Neuronal stem cell (in vitro differentiated cells): ENCODE measurements at regions not wholly inside any gene's neighbourhood (a gene's known extent, or its start where the extent isn't known, plus 50 kb on each side); places are given as distances from the start of the nearest gene placed in this dataset.

ENCODE experiments used
- DNase-seq: peaks from one replicate; pipeline ENCODE4 v3.0.0-alpha.2; 2013; ENCODE audit warnings: low spot score
- H2AFZ ChIP-seq: one replicate; pipeline ENCODE4 v1.6.1; 2013; ENCODE audit warnings: mild to moderate bottlenecking, low read length, inconsistent platforms
- H2AK5ac ChIP-seq: 2 replicates; pipeline ENCODE4 v1.6.1; 2013; ENCODE audit warnings: low read depth, mild to moderate bottlenecking, inconsistent platforms, low read length, moderate library complexity, mixed read lengths
- H2BK120ac ChIP-seq: 2 replicates; pipeline ENCODE4 v1.6.1; 2013; ENCODE audit warnings: low read depth, mild to moderate bottlenecking, inconsistent platforms, low read length, moderate library complexity, mixed read lengths
- H2BK12ac ChIP-seq: one replicate; pipeline ENCODE4 v1.6.1; 2013; ENCODE audit warnings: low read length, inconsistent platforms
- H2BK15ac ChIP-seq: 2 replicates; pipeline ENCODE4 v1.6.1; 2013; ENCODE audit warnings: mild to moderate bottlenecking, low read length, inconsistent platforms, mixed read lengths
- H2BK5ac ChIP-seq: one replicate; pipeline ENCODE4 v1.6.1; 2013; ENCODE audit warnings: inconsistent platforms, mild to moderate bottlenecking, low read length, moderate library complexity
- H3K14ac ChIP-seq: one replicate; pipeline ENCODE4 v1.6.1; 2013; ENCODE audit warnings: low read length, inconsistent platforms
- H3K18ac ChIP-seq: 2 replicates; pipeline ENCODE4 v1.6.1; 2013; ENCODE audit warnings: low read length, inconsistent platforms
- H3K23ac ChIP-seq: 2 replicates; pipeline ENCODE4 v1.6.1; 2013; ENCODE audit warnings: low read depth, mild to moderate bottlenecking, mixed read lengths, low read length, inconsistent platforms; ENCODE audit not compliant: poor library complexity
- H3K27ac ChIP-seq: replicated peaks from 3 replicates; pipeline ENCODE4 v1.5.1; 2013; ENCODE audit warnings: low read length, inconsistent platforms
- H3K27me3 ChIP-seq, 3 experiments: 2 replicates each; pipeline ENCODE4 v1.6.1; 2013; ENCODE audit warnings: low read length in 3 of 3, mild to moderate bottlenecking in 2 of 3, inconsistent platforms in 1 of 3, low read depth in 1 of 3, mixed read lengths in 1 of 3, moderate library complexity in 1 of 3; ENCODE audit not compliant: control insufficient read depth in 3 of 3, insufficient read depth in 3 of 3
- H3K36me3 ChIP-seq, 2 donors: replicated peaks in 1 of 2; 2 replicates each; pipeline ENCODE4 v1.6.1; 2013; ENCODE audit warnings: low read length in 2 of 2; ENCODE audit not compliant: control insufficient read depth in 2 of 2, insufficient read depth in 2 of 2
- H3K4ac ChIP-seq: 2 replicates; pipeline ENCODE4 v1.6.1; 2013; ENCODE audit warnings: inconsistent platforms, mild to moderate bottlenecking, low read length, moderate library complexity
- H3K4me1 ChIP-seq, 2 donors: 1 replicate in 1 of 2; 2 replicates in 1 of 2; pipeline ENCODE4 v1.6.1; 2013; ENCODE audit warnings: low read length in 2 of 2, low read depth in 1 of 2; ENCODE audit not compliant: control insufficient read depth in 2 of 2, insufficient read depth in 1 of 2
- H3K4me2 ChIP-seq: one replicate; pipeline ENCODE4 v1.6.1; 2013; ENCODE audit warnings: mild to moderate bottlenecking, low read length, inconsistent platforms; ENCODE audit not compliant: insufficient read depth, poor library complexity, severe bottlenecking
- H3K4me3 ChIP-seq, 2 donors: 2 replicates each; pipeline ENCODE4 v1.5.1; 2013; ENCODE audit warnings: low read length in 2 of 2, mild to moderate bottlenecking in 2 of 2, inconsistent platforms in 1 of 2, moderate library complexity in 1 of 2
- H3K79me1 ChIP-seq: one replicate; pipeline ENCODE4 v1.6.1; 2013; ENCODE audit warnings: low read depth, mild to moderate bottlenecking, inconsistent platforms, low read length, moderate library complexity
- H3K9ac ChIP-seq: one replicate; pipeline ENCODE4 v1.6.1; 2013; ENCODE audit warnings: mild to moderate bottlenecking, low read depth, low read length, inconsistent platforms; ENCODE audit not compliant: poor library complexity
- H3K9me3 ChIP-seq, 2 donors: replicated peaks in 1 of 2; 2 replicates each; pipeline versions ENCODE3 to v1.6.1; 2013; ENCODE audit warnings: low read length in 2 of 2, mild to moderate bottlenecking in 2 of 2, inconsistent platforms in 1 of 2, low read depth in 1 of 2, mixed read lengths in 1 of 2, moderate library complexity in 1 of 2; ENCODE audit not compliant: control insufficient read depth in 2 of 2, insufficient read depth in 1 of 2
- H4K8ac ChIP-seq: one replicate; pipeline ENCODE4 v1.6.1; 2013; ENCODE audit warnings: low read depth, mild to moderate bottlenecking, inconsistent platforms, low read length, moderate library complexity
- H4K91ac ChIP-seq: one replicate; pipeline ENCODE4 v1.6.1; 2013; ENCODE audit warnings: low read length, low read depth, mild to moderate bottlenecking, inconsistent platforms; ENCODE audit not compliant: poor library complexity
- WGBS, 2 donors: extraction: QIAGEN DNeasy Blood & Tissue Kit; methylation state at CpG; one replicate each; pipeline ENCODE4 v1.1.7; 2013; ENCODE audit warnings: missing lambda C conversion rate in 2 of 2, mixed read lengths in 1 of 2; ENCODE audit not compliant: insufficient read length in 2 of 2, insufficient replicate concordance in 1 of 2; ENCODE audit errors: extremely low coverage in 2 of 2; 5-methylcytosine and 5-hydroxymethylcytosine counted together

- H3K79me1 ChIP-seq = no peaks in the 10 kb centered on the region
- H2BK15ac ChIP-seq = no peak overlapping the region
- H3K23ac ChIP-seq = no peak overlapping the region
- no peak overlapping the region for H4K8ac ChIP-seq
- no peaks in the 10 kb centered on the region for H3K27me3 ChIP-seq
- no peaks in the 10 kb centered on the region for H3K36me3 ChIP-seq
- H3K9me3 ChIP-seq = no peaks in the 10 kb centered on the region
- no peaks in the 10 kb centered on the region for H3K4me1 ChIP-seq
- no peak overlapping the region for H3K4ac ChIP-seq
- WGBS, 2 donors = no CpG with 5 or more reads among the region's 5 CpGs
- no peak for DNase-seq
- H2BK5ac ChIP-seq = no peak overlapping the region
- H3K4me3 ChIP-seq = no peak overlapping the region
- H3K9ac ChIP-seq = peak overlapping the region; percentile 7
- no peak overlapping the region for H2AK5ac ChIP-seq
- no peak overlapping the region for H3K14ac ChIP-seq
- H2BK120ac ChIP-seq = no peak overlapping the region
- H3K18ac ChIP-seq = no peak overlapping the region
- no peak overlapping the region for H3K27ac ChIP-seq
- H4K91ac ChIP-seq = no peak overlapping the region
- no peak overlapping the region for H2BK12ac ChIP-seq
- no peak overlapping the region for H2AFZ ChIP-seq
- H3K4me2 ChIP-seq = no peak overlapping the region
Observed at GRCh38 chr13:70527599-70527998, 419.3 kb upstream of the KLHL1 start.

DNA sequence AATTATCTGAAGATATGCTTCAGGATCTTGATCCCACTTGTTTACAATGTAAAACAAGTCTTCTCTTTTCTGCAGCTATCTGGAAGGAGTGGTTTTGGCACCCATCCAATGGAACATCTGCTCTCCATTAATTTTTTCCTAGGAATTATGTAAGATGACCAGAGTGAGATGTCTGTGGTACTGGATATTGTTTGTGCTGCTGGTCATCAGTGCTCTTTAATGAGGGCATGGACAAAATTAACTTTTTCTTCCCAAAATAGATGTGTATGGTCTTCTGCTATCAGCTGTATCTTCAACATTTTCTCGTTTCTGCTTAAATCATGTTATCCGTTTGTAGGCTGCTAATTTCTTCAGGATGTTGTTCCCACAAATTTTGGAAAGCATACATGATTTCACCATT lies 415.4 kb upstream of the KLHL1 start:
- no peak overlapping the region for H3K4me3 ChIP-seq
- H2AK5ac ChIP-seq = no peak overlapping the region
- H3K9me3 ChIP-seq = no peaks in the 10 kb centered on the region
- no peak overlapping the region for H3K4me2 ChIP-seq
- H4K91ac ChIP-seq = no peak overlapping the region
- H3K27ac ChIP-seq = no peak overlapping the region
- no peaks in the 10 kb centered on the region for H3K79me1 ChIP-seq
- H3K9ac ChIP-seq = no peak overlapping the region
- H3K18ac ChIP-seq = no peak overlapping the region
- no peaks in the 10 kb centered on the region for H3K4me1 ChIP-seq
- H3K4ac ChIP-seq = no peak overlapping the region
- no CpG with 5 or more reads among the region's 2 CpGs for WGBS, 2 donors
- no peaks in the 10 kb centered on the region for H3K27me3 ChIP-seq
- no peak for DNase-seq
- no peak overlapping the region for H3K14ac ChIP-seq
- H2BK12ac ChIP-seq = no peak overlapping the region
- no peaks in the 10 kb centered on the region for H3K36me3 ChIP-seq
- H2AFZ ChIP-seq = no peak overlapping the region
- H4K8ac ChIP-seq = no peak overlapping the region
- no peak overlapping the region for H3K23ac ChIP-seq
- H2BK5ac ChIP-seq = no peak overlapping the region
- H2BK120ac ChIP-seq = no peak overlapping the region
- no peak overlapping the region for H2BK15ac ChIP-seq

DNA sequence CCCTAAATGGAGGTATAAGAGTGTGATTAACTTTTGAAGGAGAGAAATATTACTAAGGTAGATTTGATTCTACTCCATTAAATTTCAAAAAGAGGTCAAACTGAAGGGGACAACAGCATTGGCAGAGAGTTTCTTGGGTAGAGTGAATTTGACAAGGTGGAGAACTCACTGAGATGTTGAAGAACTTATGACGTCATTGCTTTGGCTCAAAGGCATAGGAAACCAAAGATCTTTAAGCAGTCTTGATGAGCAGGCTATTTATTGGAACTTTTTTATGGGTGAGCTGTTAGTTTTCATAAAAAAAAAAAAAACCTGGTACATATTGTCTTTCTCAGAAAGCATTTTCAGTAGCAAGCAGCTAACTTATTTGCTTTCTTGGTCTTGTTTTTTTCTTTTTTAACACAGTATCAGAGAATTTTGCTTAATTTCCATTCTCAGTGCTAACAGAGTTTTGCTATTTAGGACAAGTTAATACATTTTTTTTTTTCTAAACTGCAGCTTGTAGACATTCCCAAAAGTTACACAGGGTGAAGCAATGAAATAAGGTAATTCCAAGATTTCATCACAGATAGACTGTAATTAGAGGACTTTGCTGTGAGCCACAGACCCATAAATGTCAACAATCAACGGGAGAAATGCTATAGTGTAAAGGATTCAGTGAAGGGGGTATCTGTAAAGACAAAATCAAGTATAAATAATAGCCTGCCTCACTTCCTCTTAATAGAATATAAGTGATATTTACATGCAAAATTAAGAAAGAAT lies 412.2 kb upstream of the KLHL1 start:
- Histone ChIP-seq H3K27ac (no peak overlapping the region), H3K9me3 (no peaks in the 10 kb centered on the region), H2BK12ac (no peak overlapping the region), H3K4ac (no peak overlapping the region), H3K14ac (no peak overlapping the region), H3K9ac (no peak overlapping the region), H3K27me3 (no peaks in the 10 kb centered on the region), H3K79me1 (no peaks in the 10 kb centered on the region), H2BK120ac (no peak overlapping the region), H3K18ac (no peak overlapping the region), H4K8ac (no peak overlapping the region), H2BK5ac (no peak overlapping the region), H3K23ac (no peak overlapping the region), H3K4me3 (no peak overlapping the region), H2AK5ac (no peak overlapping the region), H2BK15ac (no peak overlapping the region), H4K91ac (no peak overlapping the region), H3K4me2 (no peak overlapping the region), H2AFZ (no peak overlapping the region), H3K4me1 (no peaks in the 10 kb centered on the region), H3K36me3 (no peaks in the 10 kb centered on the region)
- WGBS, 2 donors = no CpG with 5 or more reads among the region's 2 CpGs
- no peak for DNase-seq

DNA sequence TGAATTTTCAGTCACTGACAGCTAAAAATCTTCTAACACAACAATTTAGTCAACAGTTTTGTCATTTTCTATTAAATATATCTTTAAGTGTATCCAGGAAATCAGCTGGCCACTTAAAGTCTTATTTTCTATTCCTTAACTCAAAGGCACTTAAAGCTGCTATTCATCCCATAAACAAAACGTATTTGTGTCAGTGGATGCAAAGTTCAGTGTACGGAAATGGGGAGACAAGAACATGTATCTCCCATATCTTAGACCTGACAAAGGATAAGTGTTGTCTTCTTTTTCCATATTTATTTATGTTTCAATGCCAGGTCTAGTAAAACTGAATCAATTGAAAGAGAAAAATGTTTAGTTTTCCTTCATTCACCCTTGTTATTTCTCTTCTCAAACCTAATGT lies 409.8 kb upstream of the KLHL1 start:
- no peak overlapping the region for H2BK120ac ChIP-seq
- no peak overlapping the region for H3K4ac ChIP-seq
- H3K14ac ChIP-seq = no peak overlapping the region
- H2BK5ac ChIP-seq = no peak overlapping the region
- no peak overlapping the region for H3K18ac ChIP-seq
- no peak for DNase-seq
- H2AFZ ChIP-seq = no peak overlapping the region
- no CpG with 5 or more reads among the region's 2 CpGs for whole genome bisulfite sequencing, 2 donors
- H2BK15ac ChIP-seq = no peak overlapping the region
- H3K4me2 ChIP-seq = no peak overlapping the region
- H3K27me3 ChIP-seq = no peaks in the 10 kb centered on the region
- H2AK5ac ChIP-seq = no peak overlapping the region
- H3K9ac ChIP-seq = no peak overlapping the region
- no peak overlapping the region for H3K27ac ChIP-seq
- no peaks in the 10 kb centered on the region for H3K79me1 ChIP-seq
- H3K9me3 ChIP-seq = no peaks in the 10 kb centered on the region
- no peak overlapping the region for H3K23ac ChIP-seq
- no peak overlapping the region for H4K91ac ChIP-seq
- H3K4me1 ChIP-seq = no peaks in the 10 kb centered on the region
- H4K8ac ChIP-seq = no peak overlapping the region
- no peak overlapping the region for H2BK12ac ChIP-seq
- H3K36me3 ChIP-seq = no peaks in the 10 kb centered on the region
- H3K4me3 ChIP-seq = no peak overlapping the region
